H9 (cell line): ENCODE measurements at regions not wholly inside any gene's neighbourhood (a gene's known extent, or its start where the extent isn't known, plus 50 kb on each side); places are given as distances from the start of the nearest gene placed in this dataset.
A peak's percentile ranks its signal among the peaks of the same experiment; 100 is the strongest.

ENCODE experiments used
- DNase-seq: peaks from one replicate; pipeline ENCODE4 v3.0.0-alpha.2; 2017
- H2AFZ ChIP-seq: one replicate; pipeline ENCODE4 v1.6.1; 2013; ENCODE audit warnings: mild to moderate bottlenecking, low read length, control low read depth, moderate library complexity
- H2AK5ac ChIP-seq: 2 replicates; pipeline ENCODE4 v1.6.1; 2013; ENCODE audit warnings: low read length, control low read depth, mixed read lengths; ENCODE audit not compliant: insufficient read length
- H2BK120ac ChIP-seq: one replicate; pipeline ENCODE4 v1.6.1; 2013; ENCODE audit warnings: low read depth, mild to moderate bottlenecking, low read length, control low read depth, inconsistent platforms; ENCODE audit not compliant: poor library complexity, severe bottlenecking
- H2BK12ac ChIP-seq: 2 replicates; pipeline ENCODE4 v1.6.1; 2013; ENCODE audit warnings: low read length, control low read depth, mixed read lengths, low read depth; ENCODE audit not compliant: insufficient read length
- H2BK15ac ChIP-seq: 2 replicates; pipeline ENCODE4 v1.6.1; 2013; ENCODE audit warnings: low read depth, low read length, control low read depth
- H2BK20ac ChIP-seq: one replicate; pipeline ENCODE4 v1.6.1; 2013; ENCODE audit warnings: low read depth, mild to moderate bottlenecking, low read length, control low read depth, inconsistent platforms; ENCODE audit not compliant: poor library complexity, severe bottlenecking
- H2BK5ac ChIP-seq: 2 replicates; pipeline ENCODE4 v1.6.1; 2013; ENCODE audit warnings: low read length, control low read depth, mixed read lengths; ENCODE audit not compliant: insufficient read length
- H3K14ac ChIP-seq: 2 replicates; pipeline ENCODE4 v1.6.1; 2013; ENCODE audit warnings: low read length, control low read depth; ENCODE audit not compliant: insufficient read depth
- H3K18ac ChIP-seq: 2 replicates; pipeline ENCODE4 v1.6.1; 2013; ENCODE audit warnings: low read depth, mild to moderate bottlenecking, mixed read lengths, low read length, control low read depth; ENCODE audit not compliant: insufficient read length
- H3K23ac ChIP-seq: 2 replicates; pipeline ENCODE4 v1.6.1; 2013; ENCODE audit warnings: low read length, control low read depth, mixed read lengths, low read depth; ENCODE audit not compliant: insufficient read length
- H3K23me2 ChIP-seq: 2 replicates; pipeline ENCODE4 v1.6.1; 2013; ENCODE audit warnings: low read depth, mild to moderate bottlenecking, mixed read lengths, low read length, control low read depth; ENCODE audit not compliant: insufficient read length, poor library complexity, severe bottlenecking
- H3K27ac ChIP-seq: 2 replicates; pipeline ENCODE4 v1.5.1; 2013; ENCODE audit warnings: low read length, control low read depth, mixed read lengths, low read depth; ENCODE audit not compliant: insufficient read length
- H3K27me3 ChIP-seq: 2 replicates; pipeline ENCODE4 v1.6.1; 2013; ENCODE audit warnings: low read length, control low read depth, inconsistent platforms; ENCODE audit not compliant: insufficient read depth
- H3K4ac ChIP-seq: 2 replicates; pipeline ENCODE4 v1.6.1; 2013; ENCODE audit warnings: low read depth, mild to moderate bottlenecking, control low read depth, inconsistent platforms, low read length, moderate library complexity
- H3K4me1 ChIP-seq: 2 replicates; pipeline ENCODE4 v1.6.1; 2013; ENCODE audit warnings: low read length, control low read depth, inconsistent platforms; ENCODE audit not compliant: insufficient read depth
- H3K4me2 ChIP-seq: 2 replicates; pipeline ENCODE4 v1.6.1; 2013; ENCODE audit warnings: low read length, control low read depth, mixed read lengths; ENCODE audit not compliant: insufficient read length, insufficient read depth
- H3K56ac ChIP-seq: 2 replicates; pipeline ENCODE4 v1.6.1; 2013; ENCODE audit warnings: low read depth, mild to moderate bottlenecking, mixed read lengths, low read length, control low read depth; ENCODE audit not compliant: insufficient read length
- H3K79me1 ChIP-seq: 2 replicates; pipeline ENCODE4 v1.6.1; 2013; ENCODE audit warnings: low read depth, mild to moderate bottlenecking, moderate library complexity, low read length, control low read depth, inconsistent platforms; ENCODE audit not compliant: insufficient read depth, poor library complexity, severe bottlenecking
- H3K79me2 ChIP-seq: 2 replicates; pipeline ENCODE4 v1.6.1; 2013; ENCODE audit warnings: low read length, control low read depth, inconsistent platforms; ENCODE audit not compliant: insufficient read depth
- H3K9ac ChIP-seq: 2 replicates; pipeline ENCODE4 v1.6.1; 2013; ENCODE audit warnings: low read length, control low read depth, mixed read lengths; ENCODE audit not compliant: insufficient read length; ENCODE audit errors: extremely low read depth
- H3K9me3 ChIP-seq: one replicate; pipeline ENCODE4 v1.6.1; 2013; ENCODE audit warnings: low read depth, low read length, inconsistent platforms; ENCODE audit not compliant: control insufficient read depth
- H3T11ph ChIP-seq: one replicate; pipeline ENCODE4 v1.6.1; 2013; ENCODE audit warnings: mild to moderate bottlenecking, low read length, control low read depth, inconsistent platforms
- H4K20me1 ChIP-seq: one replicate; pipeline ENCODE4 v1.6.1; 2013; ENCODE audit not compliant: control insufficient read depth, insufficient read length, insufficient read depth
- H4K5ac ChIP-seq: 2 replicates; pipeline ENCODE4 v1.6.1; 2013; ENCODE audit warnings: low read depth, mild to moderate bottlenecking, mixed read lengths, low read length, control low read depth; ENCODE audit not compliant: insufficient read length
- H4K8ac ChIP-seq: replicated peaks from 2 replicates; pipeline ENCODE4 v1.6.1; 2013; ENCODE audit warnings: low read length, control low read depth, mixed read lengths, low read depth; ENCODE audit not compliant: insufficient read length
- H4K91ac ChIP-seq: 2 replicates; pipeline ENCODE4 v1.6.1; 2013; ENCODE audit warnings: low read depth, mild to moderate bottlenecking, moderate library complexity, mixed read lengths, low read length, control low read depth; ENCODE audit not compliant: insufficient read length
- H3K27ac Mint-ChIP-seq, 3 experiments: 2 replicates in 2 of 3; 3 replicates in 1 of 3; pipeline ENCODE4 v1.8.0; 2020 to 2021; ENCODE audit warnings: mixed read lengths in 3 of 3, mild to moderate bottlenecking in 1 of 3, moderate library complexity in 1 of 3
- H3K27me3 Mint-ChIP-seq: 2 replicates; pipeline ENCODE4 v1.8.0; 2021; ENCODE audit warnings: low read depth, mild to moderate bottlenecking, moderate library complexity, mixed read lengths
- H3K36me3 Mint-ChIP-seq, 3 experiments: 2 replicates in 2 of 3; 3 replicates in 1 of 3; pipeline ENCODE4 v1.8.0; 2020 to 2021; ENCODE audit warnings: low read depth in 3 of 3, mixed read lengths in 3 of 3; ENCODE audit not compliant: insufficient read depth in 1 of 3
- H3K4me1 Mint-ChIP-seq, 2 experiments: 2 replicates each; pipeline ENCODE4 v1.8.0; 2020; ENCODE audit warnings: mixed read lengths in 2 of 2
- H3K4me3 Mint-ChIP-seq, 2 experiments: 2 replicates in 1 of 2; 3 replicates in 1 of 2; pipeline ENCODE4 v1.8.0; 2020 to 2021; ENCODE audit warnings: mild to moderate bottlenecking in 2 of 2, mixed read lengths in 2 of 2, moderate library complexity in 1 of 2
- H3K9me3 Mint-ChIP-seq, 2 experiments: 2 replicates in 1 of 2; 3 replicates in 1 of 2; pipeline ENCODE4 v1.8.0; 2020; ENCODE audit warnings: mild to moderate bottlenecking in 2 of 2, mixed read lengths in 2 of 2, moderate library complexity in 1 of 2
- CTCF ChIP-seq: fragments of 200-600 bp; sonication (generic); conservative IDR thresholded peaks from 3 replicates; pipeline ENCODE4 v1.8.0; 2021; ENCODE audit warnings: antibody characterized with exemption, mild to moderate bottlenecking

GRCh38 chr18:54532222-54532621 lies 58.8 kb upstream of the DYNAP start:
- H2BK15ac ChIP-seq, result no peak overlapping the region
- H3K79me1 ChIP-seq, result no peaks in the 10 kb centered on the region
- H2BK20ac ChIP-seq, result peak overlapping the region; percentile 92
- peak; percentile 61 for DNase-seq
- H2BK12ac ChIP-seq, result no peak overlapping the region
- no peak overlapping the region for H3K56ac ChIP-seq
- peaks cover 20% of the 10 kb centered on the region for H3K4me1 ChIP-seq
- no peak overlapping the region for H3K14ac ChIP-seq
- no peaks in the 10 kb centered on the region for H4K20me1 ChIP-seq
- H4K91ac ChIP-seq, result no peak overlapping the region
- H3K4me3 Mint-ChIP-seq, result peak overlapping the region in 1 of 2 experiments; percentile 75; a peak in 2 of 5 replicates
- H2AFZ ChIP-seq, result no peak overlapping the region
- peak overlapping the region; percentile 65 for H3K4me2 ChIP-seq
- peak overlapping the region; percentile 85 for H4K5ac ChIP-seq
- H2AK5ac ChIP-seq, result no peak overlapping the region
- no peak overlapping the region for H4K8ac ChIP-seq
- no peak overlapping the region for H3K23ac ChIP-seq
- no peaks in the 10 kb centered on the region for H3K79me2 ChIP-seq
- no peak overlapping the region for H3T11ph ChIP-seq
- H3K9me3 ChIP-seq, result peaks cover 5% of the 10 kb centered on the region
- H3K27me3 ChIP-seq, result no peaks in the 10 kb centered on the region; the same call in 1 of the 2 replicates
- peak overlapping the region; percentile 96 to 100 (median 97) for H3K27ac Mint-ChIP-seq
- no peak overlapping the region for H2BK120ac ChIP-seq
- H3K27me3 Mint-ChIP-seq, result no peaks in the 10 kb centered on the region
- peaks cover 3% of the 10 kb centered on the region for H3K23me2 ChIP-seq
- H3K18ac ChIP-seq, result peak overlapping the region; percentile 55
- H3K36me3 Mint-ChIP-seq, result peaks cover 0 to 16% (median 10%) of the 10 kb centered on the region in 3 experiments; a peak in 6 of 7 replicates
- no peak for TF ChIP-seq CTCF
- no peak overlapping the region for H3K9ac ChIP-seq
- peaks cover 13 to 17% of the 10 kb centered on the region in 2 experiments for H3K9me3 Mint-ChIP-seq
- peak overlapping the region; percentile 96 for H3K27ac ChIP-seq
- H3K4ac ChIP-seq, result peak overlapping the region; percentile 27; the same call in 1 of the 2 replicates
- H2BK5ac ChIP-seq, result no peak overlapping the region
- H3K4me1 Mint-ChIP-seq, result peaks cover 51 to 54% of the 10 kb centered on the region in 2 experiments
